DOHH2 (cell line): ENCODE measurements at regions not wholly inside any gene's neighbourhood (a gene's known extent, or its start where the extent isn't known, plus 50 kb on each side); places are given as distances from the start of the nearest gene placed in this dataset.
"Not testable (repeated sequence)": the region's sequence is repeated elsewhere in the genome, so short reads cannot be mapped to it uniquely, and the experiment has no call there.

Source experiments
- CTCF ChIP-seq: fragments of 200-600 bp; sonication (generic); IDR thresholded peaks from one replicate; pipeline ENCODE4 v1.5.1; 2014; ENCODE audit warnings: antibody characterized with exemption, mild to moderate bottlenecking, low read depth, low read length; ENCODE audit not compliant: poor library complexity, severe bottlenecking
- EZH2phosphoT487 ChIP-seq: fragments of 200-600 bp; sonication (generic); IDR thresholded peaks from 2 replicates; pipeline ENCODE4 v1.6.1; 2017; ENCODE audit warnings: borderline replicate concordance, mild to moderate bottlenecking, antibody characterized with exemption, low read length, moderate library complexity, mixed read lengths

- TF ChIP-seq CTCF, EZH2phosphoT487: not testable (repeated sequence)
Observed at GRCh38 chr2:126276268-126276667, 379.7 kb upstream of the GYPC start.
